DOHH2 (cell line): ENCODE measurements at regions not wholly inside any gene's neighbourhood (a gene's known extent, or its start where the extent isn't known, plus 50 kb on each side); places are given as distances from the start of the nearest gene placed in this dataset.
"Not testable (repeated sequence)": the region's sequence is repeated elsewhere in the genome, so short reads cannot be mapped to it uniquely, and the experiment has no call there.

Experiments used
- H3F3A ChIP-seq: fragments of 200-600 bp; sonication (generic), shearing (Covaris generic); 2 replicates; pipeline ENCODE4 v1.6.0; 2016; ENCODE audit warnings: antibody characterized with exemption, mild to moderate bottlenecking; ENCODE audit not compliant: control insufficient read depth, insufficient read depth
- H3K27ac ChIP-seq: fragments of 200-600 bp; sonication (generic); 2 replicates; pipeline ENCODE4 v1.5.1; 2014; ENCODE audit warnings: low read depth, mild to moderate bottlenecking, low read length, moderate library complexity
- H3K27me3 ChIP-seq: fragments of 200-600 bp; sonication (generic); 2 replicates; pipeline ENCODE4 v1.6.1; 2014; ENCODE audit warnings: mild to moderate bottlenecking, low read length, mixed read lengths; ENCODE audit not compliant: control insufficient read depth
- H3K36me3 ChIP-seq: fragments of 200-600 bp; sonication (generic); 2 replicates; pipeline ENCODE4 v1.6.1; 2014; ENCODE audit warnings: mild to moderate bottlenecking, low read length, moderate library complexity, mixed read lengths; ENCODE audit not compliant: control insufficient read depth
- H3K4me1 ChIP-seq: fragments of 200-600 bp; sonication (generic); 2 replicates; pipeline ENCODE4 v1.6.1; 2014; ENCODE audit warnings: mild to moderate bottlenecking, low read length, mixed read lengths; ENCODE audit not compliant: control insufficient read depth
- H3K4me2 ChIP-seq: fragments of 200-600 bp; sonication (generic); 2 replicates; pipeline ENCODE4 v1.6.0; 2014; ENCODE audit warnings: mild to moderate bottlenecking, low read length, moderate library complexity
- H3K4me3 ChIP-seq: fragments of 200-600 bp; sonication (generic); 2 replicates; pipeline ENCODE4 v1.5.1; 2014; ENCODE audit warnings: mild to moderate bottlenecking, low read length, mixed read lengths
- H3K79me2 ChIP-seq: fragments of 200-600 bp; sonication (generic); 2 replicates; pipeline ENCODE4 v1.6.1; 2014; ENCODE audit warnings: mild to moderate bottlenecking, low read length, mixed read lengths; ENCODE audit not compliant: control insufficient read depth
- H3K9me2 ChIP-seq: fragments of 200-600 bp; sonication (generic); replicated peaks from 2 replicates; pipeline ENCODE4 v1.6.1; 2014; ENCODE audit warnings: mild to moderate bottlenecking, low read length, mixed read lengths; ENCODE audit not compliant: control insufficient read depth
- H3K9me3 ChIP-seq: fragments of 200-600 bp; sonication (generic); 2 replicates; pipeline ENCODE4 v1.6.1; 2014; ENCODE audit warnings: antibody characterized with exemption, low read length, mixed read lengths; ENCODE audit not compliant: control insufficient read depth, insufficient read depth
- H4K20me1 ChIP-seq: fragments of 200-600 bp; sonication (generic); 2 replicates; pipeline ENCODE4 v1.6.0; 2014; ENCODE audit warnings: low read depth, mild to moderate bottlenecking, antibody characterized with exemption, low read length, moderate library complexity; ENCODE audit not compliant: control insufficient read depth, insufficient read depth
- EZH2phosphoT487 ChIP-seq: fragments of 200-600 bp; sonication (generic); IDR thresholded peaks from 2 replicates; pipeline ENCODE4 v1.6.1; 2017; ENCODE audit warnings: borderline replicate concordance, mild to moderate bottlenecking, antibody characterized with exemption, low read length, moderate library complexity, mixed read lengths
- TF ChIP-seq, protein P1 (sequence below): fragments of 200-600 bp; sonication (generic); IDR thresholded peaks from one replicate; pipeline ENCODE4 v1.5.1; 2014; ENCODE audit warnings: antibody characterized with exemption, mild to moderate bottlenecking, low read depth, low read length; ENCODE audit not compliant: poor library complexity, severe bottlenecking

DNA sequence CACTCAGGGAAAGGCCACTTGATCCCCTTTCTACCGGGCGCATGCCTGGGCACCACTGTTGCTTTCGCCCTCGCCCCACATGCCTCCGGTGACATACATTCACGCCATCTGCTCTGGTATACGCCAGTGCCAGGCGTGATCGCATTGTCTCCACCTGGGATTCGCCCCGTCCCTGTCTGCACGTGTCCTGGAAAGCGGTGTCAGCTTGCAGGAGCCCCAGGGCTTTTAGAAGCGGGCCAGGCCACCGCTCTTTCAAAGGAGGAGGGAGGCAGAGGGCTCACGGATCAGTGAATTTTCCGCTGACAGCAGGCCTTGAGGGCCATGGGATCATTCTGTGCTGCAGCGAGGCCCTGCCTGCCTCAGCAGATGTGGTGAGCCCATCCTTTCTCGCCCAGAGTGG, 706.1 kb downstream of the KCNJ18 start:
- not testable (repeated sequence) for H3K27me3 ChIP-seq, H3K9me3 ChIP-seq, H3K4me1 ChIP-seq, H3K79me2 ChIP-seq, H4K20me1 ChIP-seq, H3K4me3 ChIP-seq, H3K27ac ChIP-seq, H3K4me2 ChIP-seq, H3F3A ChIP-seq, H3K36me3 ChIP-seq, H3K9me2 ChIP-seq

DNA sequence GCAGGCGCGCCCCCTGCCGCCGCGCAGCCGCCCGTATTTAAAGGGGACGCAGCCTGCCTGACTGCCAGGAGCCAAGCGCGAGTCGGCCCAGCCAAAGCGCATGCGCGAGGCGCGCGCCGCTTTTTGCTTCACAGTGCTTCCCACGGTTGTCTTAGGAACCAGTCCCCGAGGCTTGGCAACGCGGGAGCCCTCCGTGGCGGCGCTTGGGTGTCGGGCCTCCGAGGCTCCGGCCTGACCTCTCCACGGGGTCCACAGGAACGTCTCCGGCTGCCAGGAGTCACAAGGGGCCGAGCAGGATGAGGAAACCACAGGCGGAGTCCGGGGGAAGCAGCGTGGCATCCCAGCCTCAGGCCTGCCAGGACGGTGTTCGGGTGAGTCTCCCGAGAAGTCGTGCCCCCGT, 706.7 kb downstream of the KCNJ18 start:
- not testable (repeated sequence) for H3K27ac ChIP-seq, H4K20me1 ChIP-seq, H3K9me2 ChIP-seq, H3K79me2 ChIP-seq, H3K4me2 ChIP-seq, H3K9me3 ChIP-seq, H3K27me3 ChIP-seq, H3K36me3 ChIP-seq, H3K4me1 ChIP-seq, H3K4me3 ChIP-seq, H3F3A ChIP-seq

DNA sequence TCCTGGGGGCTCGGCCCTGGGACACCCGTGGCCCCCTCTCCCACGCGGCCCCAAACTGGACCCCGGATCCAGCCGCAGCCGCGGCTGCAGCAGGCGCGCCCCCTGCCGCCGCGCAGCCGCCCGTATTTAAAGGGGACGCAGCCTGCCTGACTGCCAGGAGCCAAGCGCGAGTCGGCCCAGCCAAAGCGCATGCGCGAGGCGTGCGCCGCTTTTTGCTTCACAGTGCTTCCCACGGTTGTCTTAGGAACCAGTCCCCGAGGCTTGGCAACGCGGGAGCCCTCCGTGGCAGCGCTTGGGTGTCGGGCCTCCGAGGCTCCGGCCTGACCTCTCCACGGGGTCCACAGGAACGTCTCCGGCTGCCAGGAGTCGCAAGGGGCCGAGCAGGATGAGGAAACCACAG, 712.8 kb downstream of the KCNJ18 start:
- H3F3A ChIP-seq, H3K4me2 ChIP-seq, H3K9me3 ChIP-seq: not testable (repeated sequence)

DNA sequence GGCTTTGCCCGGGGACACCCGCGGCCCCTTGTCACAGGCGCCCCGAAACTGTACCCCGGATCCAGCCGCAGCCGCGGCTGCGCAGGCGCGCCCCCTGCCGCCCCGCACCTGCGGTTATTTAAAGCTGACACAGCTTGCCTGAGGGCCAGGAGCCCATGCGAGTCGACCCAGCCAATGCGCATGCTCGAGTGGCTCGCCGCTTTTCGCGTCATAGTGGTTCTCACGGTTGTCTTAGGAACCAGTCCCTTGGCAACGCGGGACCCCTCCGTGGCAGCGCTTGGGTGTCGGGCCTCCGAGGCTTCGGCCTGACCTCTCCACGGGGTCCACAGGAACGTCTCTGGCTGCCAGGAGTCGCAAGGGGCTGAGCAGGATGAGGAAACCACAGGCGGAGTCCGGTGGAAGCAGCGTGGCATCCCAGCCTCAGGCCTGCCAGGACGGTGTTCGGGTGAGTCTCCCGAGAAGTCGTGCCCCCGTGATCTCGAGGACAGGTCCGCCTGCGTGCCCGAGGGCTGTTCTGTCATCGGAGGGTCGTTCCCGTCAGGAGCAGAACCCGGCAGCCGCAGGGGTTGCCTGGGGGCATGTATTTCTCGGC, 716.9 kb downstream of the KCNJ18 start:
- no peak overlapping the region for H3K27ac ChIP-seq
- no peaks in the 10 kb centered on the region for H3F3A ChIP-seq
- H3K4me3 ChIP-seq: no peak overlapping the region
- peaks cover 24% of the 10 kb centered on the region; the same call in 1 of the 2 replicates for H3K9me3 ChIP-seq
- no peaks in the 10 kb centered on the region for H3K9me2 ChIP-seq
- H3K36me3 ChIP-seq: no peaks in the 10 kb centered on the region
- H3K27me3 ChIP-seq: no peaks in the 10 kb centered on the region
- no peak for TF ChIP-seq EZH2phosphoT487
- TF ChIP-seq, protein P1, sequence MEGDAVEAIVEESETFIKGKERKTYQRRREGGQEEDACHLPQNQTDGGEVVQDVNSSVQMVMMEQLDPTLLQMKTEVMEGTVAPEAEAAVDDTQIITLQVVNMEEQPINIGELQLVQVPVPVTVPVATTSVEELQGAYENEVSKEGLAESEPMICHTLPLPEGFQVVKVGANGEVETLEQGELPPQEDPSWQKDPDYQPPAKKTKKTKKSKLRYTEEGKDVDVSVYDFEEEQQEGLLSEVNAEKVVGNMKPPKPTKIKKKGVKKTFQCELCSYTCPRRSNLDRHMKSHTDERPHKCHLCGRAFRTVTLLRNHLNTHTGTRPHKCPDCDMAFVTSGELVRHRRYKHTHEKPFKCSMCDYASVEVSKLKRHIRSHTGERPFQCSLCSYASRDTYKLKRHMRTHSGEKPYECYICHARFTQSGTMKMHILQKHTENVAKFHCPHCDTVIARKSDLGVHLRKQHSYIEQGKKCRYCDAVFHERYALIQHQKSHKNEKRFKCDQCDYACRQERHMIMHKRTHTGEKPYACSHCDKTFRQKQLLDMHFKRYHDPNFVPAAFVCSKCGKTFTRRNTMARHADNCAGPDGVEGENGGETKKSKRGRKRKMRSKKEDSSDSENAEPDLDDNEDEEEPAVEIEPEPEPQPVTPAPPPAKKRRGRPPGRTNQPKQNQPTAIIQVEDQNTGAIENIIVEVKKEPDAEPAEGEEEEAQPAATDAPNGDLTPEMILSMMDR: no peak
- H3K4me2 ChIP-seq: no peak overlapping the region
- no peaks in the 10 kb centered on the region for H3K4me1 ChIP-seq
- H4K20me1 ChIP-seq: no peaks in the 10 kb centered on the region
- H3K79me2 ChIP-seq: no peaks in the 10 kb centered on the region

More for the DNA sequence above, 712.8 kb downstream of the KCNJ18 start:
- H3K4me1 ChIP-seq, H3K9me2 ChIP-seq, H3K4me3 ChIP-seq, H3K79me2 ChIP-seq, H3K27me3 ChIP-seq, H3K27ac ChIP-seq, H3K36me3 ChIP-seq, H4K20me1 ChIP-seq: not testable (repeated sequence)

DNA sequence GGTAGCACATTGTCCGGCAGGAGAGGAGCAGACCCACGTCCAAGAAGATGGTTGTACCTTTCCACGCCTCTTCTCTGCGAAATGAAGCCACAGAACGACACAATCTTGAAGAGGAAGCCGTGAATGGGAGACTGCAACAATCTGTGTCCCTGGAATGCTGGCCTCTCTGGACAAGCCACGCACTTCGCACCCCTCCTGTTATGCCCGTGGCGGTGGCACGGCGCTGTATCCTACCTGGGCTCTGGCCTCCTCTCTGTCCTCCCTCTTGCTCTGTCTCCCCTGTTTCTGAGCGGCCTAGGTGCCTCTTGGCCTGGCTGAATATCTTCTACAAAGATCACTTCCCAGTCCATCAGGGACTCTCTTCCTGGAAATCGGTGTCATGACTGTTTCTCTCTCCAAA, 717.8 kb downstream of the KCNJ18 start:
- H3K36me3 ChIP-seq: no peaks in the 10 kb centered on the region
- no peaks in the 10 kb centered on the region for H4K20me1 ChIP-seq
- no peak overlapping the region for H3K4me2 ChIP-seq
- TF ChIP-seq, protein P1: no peak
- no peak for TF ChIP-seq EZH2phosphoT487
- H3K4me1 ChIP-seq: no peaks in the 10 kb centered on the region
- H3K27ac ChIP-seq: no peak overlapping the region
- H3K4me3 ChIP-seq: no peak overlapping the region
- H3K9me3 ChIP-seq: peaks cover 24% of the 10 kb centered on the region; the same call in 1 of the 2 replicates
- H3K79me2 ChIP-seq: no peaks in the 10 kb centered on the region
- no peaks in the 10 kb centered on the region for H3K27me3 ChIP-seq
- H3F3A ChIP-seq: no peaks in the 10 kb centered on the region
- H3K9me2 ChIP-seq: no peaks in the 10 kb centered on the region
